Glutamatergic neuron (in vitro differentiated cells): ENCODE measurements at regions not wholly inside any gene's neighbourhood (a gene's known extent, or its start where the extent isn't known, plus 50 kb on each side); places are given as distances from the start of the nearest gene placed in this dataset.
"Not testable (repeated sequence)": the region's sequence is repeated elsewhere in the genome, so short reads cannot be mapped to it uniquely, and the experiment has no call there.

ENCODE experiments used
- DNase-seq: peaks from one replicate; pipeline ENCODE4 v3.0.0; 2022
- H3K27ac Mint-ChIP-seq: one replicate; pipeline ENCODE4 v1.8.0; 2020; ENCODE audit warnings: mild to moderate bottlenecking, mixed read lengths, inconsistent platforms; ENCODE audit not compliant: unreplicated experiment
- H3K27me3 Mint-ChIP-seq: one replicate; pipeline ENCODE4 v1.8.0; 2020; ENCODE audit warnings: mild to moderate bottlenecking, moderate library complexity, mixed read lengths, inconsistent platforms; ENCODE audit not compliant: unreplicated experiment
- H3K36me3 Mint-ChIP-seq: one replicate; pipeline ENCODE4 v1.8.0; 2020; ENCODE audit warnings: mild to moderate bottlenecking, mixed read lengths, inconsistent platforms; ENCODE audit not compliant: unreplicated experiment
- H3K4me1 Mint-ChIP-seq: one replicate; pipeline ENCODE4 v1.8.0; 2020; ENCODE audit warnings: mild to moderate bottlenecking, low read depth, mixed read lengths, inconsistent platforms; ENCODE audit not compliant: unreplicated experiment
- H3K4me3 Mint-ChIP-seq: one replicate; pipeline ENCODE4 v1.8.0; 2020; ENCODE audit warnings: mild to moderate bottlenecking, mixed read lengths, inconsistent platforms; ENCODE audit not compliant: unreplicated experiment
- H3K9me3 Mint-ChIP-seq: one replicate; pipeline ENCODE4 v1.8.0; 2020; ENCODE audit warnings: mild to moderate bottlenecking, moderate library complexity, mixed read lengths, inconsistent platforms; ENCODE audit not compliant: unreplicated experiment
- CTCF ChIP-seq: fragments of 200-600 bp; sonication (generic); IDR thresholded peaks from one replicate; pipeline ENCODE4 v1.5.0; 2021; ENCODE audit not compliant: partially characterized antibody, unreplicated experiment

GRCh38 chr19:57031106-57031505 is 88.7 kb upstream of the USP29 start:
- no peak overlapping the region for H3K4me3 Mint-ChIP-seq
- peaks cover 3% of the 10 kb centered on the region for H3K9me3 Mint-ChIP-seq

GRCh38 chr19:57033576-57033975 is 86.2 kb upstream of the USP29 start:
- Mint-ChIP-seq H3K4me3 (no peak overlapping the region), H3K36me3 (peaks cover 6% of the 10 kb centered on the region), H3K27me3 (peaks cover 5% of the 10 kb centered on the region), H3K4me1 (no peaks in the 10 kb centered on the region), H3K27ac (no peak overlapping the region), H3K9me3 (peaks cover 8% of the 10 kb centered on the region)
- no peak for TF ChIP-seq CTCF
- DNase-seq = no peak

More at GRCh38 chr19:57031106-57031505, 88.7 kb upstream of the USP29 start:
- Mint-ChIP-seq H3K27me3 (peaks cover 7% of the 10 kb centered on the region), H3K36me3 (no peaks in the 10 kb centered on the region), H3K4me1 (no peaks in the 10 kb centered on the region), H3K27ac (no peak overlapping the region)
- no peak for TF ChIP-seq CTCF
- no peak for DNase-seq

- Mint-ChIP-seq H3K27me3 (peaks cover 5% of the 10 kb centered on the region), H3K4me3 (no peak overlapping the region), H3K9me3 (peaks cover 6% of the 10 kb centered on the region), H3K36me3 (peaks cover 6% of the 10 kb centered on the region), H3K27ac (no peak overlapping the region), H3K4me1 (no peaks in the 10 kb centered on the region)
- DNase-seq = no peak
- no peak for TF ChIP-seq CTCF
These were observed 85.2 kb upstream of the USP29 start for GRCh38 chr19:57034544-57034943.

- H3K9me3 Mint-ChIP-seq, H3K27me3 Mint-ChIP-seq, H3K27ac Mint-ChIP-seq, H3K4me3 Mint-ChIP-seq, DNase-seq, H3K4me1 Mint-ChIP-seq, H3K36me3 Mint-ChIP-seq: not testable (repeated sequence)
These were observed 84.0 kb upstream of the USP29 start for GRCh38 chr19:57035740-57036139.

- Mint-ChIP-seq H3K4me3 (no peak overlapping the region), H3K4me1 (no peaks in the 10 kb centered on the region), H3K27ac (no peak overlapping the region), H3K36me3 (peaks cover 6% of the 10 kb centered on the region), H3K9me3 (peaks cover 6% of the 10 kb centered on the region), H3K27me3 (peaks cover 2% of the 10 kb centered on the region)
- no peak for DNase-seq
- no peak for TF ChIP-seq CTCF
These were observed 82.2 kb upstream of the USP29 start for GRCh38 chr19:57037556-57037955.

GRCh38 chr19:57047743-57048142 is 72.0 kb upstream of the USP29 start:
- no peak overlapping the region for H3K4me3 Mint-ChIP-seq
- peaks cover 4% of the 10 kb centered on the region for H3K36me3 Mint-ChIP-seq
- no peak for TF ChIP-seq CTCF
- no peaks in the 10 kb centered on the region for H3K4me1 Mint-ChIP-seq
- no peak for DNase-seq
- no peaks in the 10 kb centered on the region for H3K27me3 Mint-ChIP-seq
- peaks cover 7% of the 10 kb centered on the region for H3K9me3 Mint-ChIP-seq
- H3K27ac Mint-ChIP-seq = no peak overlapping the region
